Hematopoietic multipotent progenitor cell (in vitro differentiated cells): ENCODE measurements at regions not wholly inside any gene's neighbourhood (a gene's known extent, or its start where the extent isn't known, plus 50 kb on each side); places are given as distances from the start of the nearest gene placed in this dataset. TPM values are rescaled to one million over a fixed set of nuclear protein-coding genes. Genes with fewer than 3 reads are reported as not detected.

Experiments
- DNase-seq, 3 donors: peaks; one replicate each; pipeline ENCODE4 v3.0.0-alpha.2; 2011 to 2015; ENCODE audit warnings: low read depth in 2 of 3, low spot score in 2 of 3
- small RNA-seq: library from RNA; depleted of rRNA; stranded (forward); fragments of <200 nt; gene quantifications from one replicate; pipeline ENCODE3, GENCODE V24; 2012

GRCh38 chr3:25377042-25377441 lies 51.0 kb upstream of the RARB start:
- DNase-seq: no peak

Small RNA genes lying in the stretch of these regions (small RNA-seq; reads per million reads assigned to genes)
- not detected for gene RN7SL216P
- gene RNA5SP125: not detected
- gene RNA5SP126: not detected
